GM19452 (cell line): ENCODE measurements at regions not wholly inside any gene's neighbourhood (a gene's known extent, or its start where the extent isn't known, plus 50 kb on each side); places are given as distances from the start of the nearest gene placed in this dataset.
A peak's percentile ranks its signal among the peaks of the same experiment; 100 is the strongest.

Experiments used
- ATAC-seq: cut with Tn5 transposase; IDR thresholded peaks from one replicate; pipeline ENCODE4 v1.9.1; 2021; ENCODE audit not compliant: unreplicated experiment

DNA sequence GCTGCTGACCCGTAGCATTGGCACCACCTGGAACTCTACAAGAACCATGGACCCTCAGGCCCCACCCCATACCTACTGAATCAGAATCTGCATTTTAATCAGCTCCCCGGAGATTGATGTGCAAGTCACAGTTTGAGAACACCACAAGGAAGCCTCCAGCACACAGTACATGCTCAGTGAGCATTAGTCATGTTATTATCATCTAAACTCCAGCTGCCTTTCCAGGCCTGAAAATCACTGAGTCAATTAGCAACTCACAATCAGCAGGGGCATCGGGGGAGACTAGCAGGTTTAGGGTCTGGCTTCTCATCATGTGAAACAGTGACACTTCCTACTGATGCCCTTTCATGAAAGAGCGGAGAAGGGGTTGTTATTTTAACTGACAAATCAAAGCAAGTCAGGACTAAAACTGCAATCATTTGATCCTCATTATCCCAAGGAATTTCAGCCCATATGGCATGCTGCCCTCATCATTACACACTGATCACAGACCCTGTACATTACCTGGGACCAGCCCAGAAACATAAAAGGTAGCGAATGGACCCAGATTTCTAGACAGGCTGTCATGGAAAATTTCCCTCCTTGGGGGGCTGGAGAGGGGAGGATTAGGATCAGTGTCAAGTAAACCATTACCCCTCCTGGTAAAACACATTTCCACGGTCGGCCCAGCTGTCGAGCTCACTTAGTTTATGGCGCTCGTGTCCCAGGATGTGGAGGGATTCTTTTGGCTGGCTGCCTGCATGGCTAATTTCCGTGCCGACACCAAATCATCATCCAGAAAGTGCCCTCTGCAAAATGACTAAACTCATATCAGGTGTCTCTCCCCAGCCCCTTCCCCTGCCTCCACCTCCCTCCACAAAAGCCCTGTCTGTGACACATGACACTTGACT is 122.8 kb downstream of the PRLHR start:
- ATAC-seq, result no peak

DNA sequence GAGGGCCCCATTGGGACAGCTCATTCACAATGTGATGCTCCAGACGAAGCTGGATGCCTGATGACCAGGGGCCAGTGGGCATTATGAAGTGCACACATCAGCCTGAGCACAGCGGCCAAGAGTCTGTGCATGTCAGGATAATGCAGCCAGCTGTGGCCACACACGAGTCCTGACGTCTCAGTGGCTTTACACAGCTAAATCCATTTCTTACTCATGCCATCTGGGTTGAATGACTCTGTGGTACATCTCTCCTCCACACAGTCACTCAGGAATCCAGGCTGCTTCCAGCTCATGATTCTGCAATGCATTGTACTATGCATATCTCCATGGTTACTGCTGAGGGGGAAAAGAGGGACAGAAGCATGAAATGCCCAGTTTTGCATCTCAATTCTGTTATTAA is 123.6 kb downstream of the PRLHR start:
- ATAC-seq, result no peak

DNA sequence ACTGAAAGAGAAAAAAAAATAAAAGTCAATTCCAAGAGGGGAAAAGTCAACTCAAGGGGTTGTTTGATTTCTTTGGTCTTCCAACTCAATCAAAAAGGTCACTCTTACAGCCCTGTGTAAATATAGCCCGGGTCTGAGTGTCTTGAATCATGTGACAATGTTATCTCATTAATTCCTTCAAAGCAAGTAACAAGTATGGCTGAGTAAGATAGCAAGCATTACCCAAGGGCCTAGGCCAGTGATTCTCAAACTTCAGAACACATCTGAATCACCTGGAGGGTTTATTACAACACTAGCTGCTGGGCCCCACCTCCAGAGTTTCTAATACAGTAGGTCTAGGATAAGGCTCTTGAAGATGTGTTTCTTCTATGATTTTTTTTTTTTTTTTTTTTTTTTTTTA is 125.0 kb downstream of the PRLHR start:
- no peak for ATAC-seq

DNA sequence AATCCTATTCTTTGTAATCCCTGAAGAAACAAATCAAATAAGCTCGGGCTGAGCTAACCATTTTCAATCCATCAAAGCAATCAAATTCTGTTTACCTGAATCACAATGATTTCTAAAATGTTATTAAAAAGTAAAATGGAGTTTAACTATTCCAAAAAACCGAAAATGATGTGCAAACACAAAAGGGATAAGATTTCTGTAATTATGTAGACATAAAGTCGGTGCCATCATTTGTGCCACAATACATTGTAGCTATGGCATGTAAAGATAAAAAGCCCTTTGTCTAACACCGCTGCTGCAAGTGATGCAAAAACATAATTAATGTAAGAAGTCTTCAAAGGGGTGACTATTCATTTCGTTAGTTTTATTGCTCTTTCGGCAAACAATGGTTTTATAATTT is 125.1 kb upstream of the FAM204A start:
- ATAC-seq, result no peak

DNA sequence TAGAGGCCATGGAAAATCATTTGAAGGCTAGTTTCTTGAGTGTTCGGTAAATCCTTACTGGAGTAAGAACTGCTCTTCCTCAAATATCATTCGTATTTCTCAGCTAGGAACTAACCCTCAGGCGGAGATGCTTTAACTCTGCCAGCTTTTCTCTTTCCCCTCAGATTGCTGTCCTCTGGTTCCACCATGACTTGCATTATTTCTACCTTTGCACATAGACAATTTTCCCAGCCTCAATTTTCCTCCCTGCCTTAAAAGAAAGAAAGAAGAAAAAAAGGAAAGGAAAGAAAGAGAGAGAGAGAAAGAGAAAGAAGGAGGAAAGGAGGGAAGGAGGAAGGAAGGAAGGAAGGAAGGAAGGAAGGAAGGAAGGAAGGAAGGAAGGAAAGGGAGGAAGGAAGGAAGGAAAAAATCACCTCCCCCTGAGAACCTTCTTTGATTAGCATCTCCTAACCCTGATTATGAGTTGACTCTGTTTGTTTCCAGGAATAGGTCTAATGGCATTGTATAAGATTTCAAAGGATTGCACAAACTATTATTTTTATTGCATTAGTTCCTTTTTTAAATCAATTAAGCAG is 123.3 kb upstream of the FAM204A start:
- no peak for ATAC-seq

DNA sequence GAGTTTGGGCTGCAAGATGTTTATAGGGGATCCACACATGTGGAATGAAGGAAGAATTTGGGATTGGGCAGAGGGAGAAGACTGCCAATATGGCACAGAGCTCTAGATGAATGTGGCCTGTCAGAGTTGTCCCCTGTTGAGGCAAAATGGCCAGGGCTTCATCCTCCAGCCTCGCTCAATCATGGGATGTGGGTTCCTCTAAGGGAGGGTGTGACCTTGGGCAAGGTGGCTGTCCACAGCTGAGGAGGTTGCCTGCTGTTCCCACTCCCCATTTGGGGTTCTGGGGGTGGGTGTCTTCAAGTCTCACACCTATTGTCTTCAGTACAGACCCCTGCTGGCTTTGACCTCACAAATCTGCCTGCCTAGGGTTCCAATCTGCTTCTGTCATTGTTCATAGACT is 121.6 kb upstream of the FAM204A start:
- ATAC-seq, result no peak

DNA sequence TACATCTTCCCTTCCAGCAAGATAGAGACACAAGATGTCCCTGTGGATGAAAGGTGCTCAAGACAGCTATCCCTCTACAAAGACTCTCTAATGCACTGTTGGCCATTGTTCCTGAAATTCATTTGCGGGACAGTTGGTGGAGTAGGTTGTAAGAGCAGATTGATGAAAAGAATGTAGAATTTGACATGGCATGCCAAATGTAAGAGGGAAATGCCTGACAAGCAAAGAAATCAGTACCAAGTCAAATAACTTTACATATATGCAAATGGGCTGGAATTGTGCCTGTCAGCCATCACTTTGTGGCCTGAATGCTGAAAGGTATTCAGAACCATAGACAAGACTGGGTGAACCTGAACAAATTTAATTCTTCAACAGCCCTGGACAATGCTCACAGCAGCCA is 120.3 kb upstream of the FAM204A start:
- ATAC-seq, result no peak

DNA sequence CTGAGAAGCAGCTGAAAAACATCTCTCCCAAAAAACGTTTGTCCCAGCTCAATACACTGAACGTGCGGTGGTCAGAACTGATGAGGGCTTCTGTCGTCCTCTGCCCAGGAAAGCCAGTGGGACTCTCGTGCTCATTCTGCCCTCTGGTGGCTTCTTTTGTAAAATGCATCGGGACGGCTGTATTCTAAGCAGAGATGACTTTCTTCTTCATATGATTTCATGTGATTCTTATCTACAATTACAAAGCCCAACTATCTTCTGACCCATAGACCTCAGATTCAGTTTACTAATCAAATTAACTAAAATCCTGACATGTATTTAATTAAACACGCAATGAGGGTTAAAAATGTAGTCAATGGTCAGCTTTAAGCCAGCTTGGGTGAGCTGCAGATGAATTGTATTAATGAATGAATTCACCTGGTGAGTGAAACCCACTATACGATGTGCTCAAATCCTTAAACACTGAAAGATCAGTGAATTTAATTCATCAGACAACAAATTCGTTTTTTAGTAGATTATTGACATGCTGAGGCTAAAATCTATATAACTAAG is 117.6 kb upstream of the FAM204A start:
- peak; percentile 78 for ATAC-seq

DNA sequence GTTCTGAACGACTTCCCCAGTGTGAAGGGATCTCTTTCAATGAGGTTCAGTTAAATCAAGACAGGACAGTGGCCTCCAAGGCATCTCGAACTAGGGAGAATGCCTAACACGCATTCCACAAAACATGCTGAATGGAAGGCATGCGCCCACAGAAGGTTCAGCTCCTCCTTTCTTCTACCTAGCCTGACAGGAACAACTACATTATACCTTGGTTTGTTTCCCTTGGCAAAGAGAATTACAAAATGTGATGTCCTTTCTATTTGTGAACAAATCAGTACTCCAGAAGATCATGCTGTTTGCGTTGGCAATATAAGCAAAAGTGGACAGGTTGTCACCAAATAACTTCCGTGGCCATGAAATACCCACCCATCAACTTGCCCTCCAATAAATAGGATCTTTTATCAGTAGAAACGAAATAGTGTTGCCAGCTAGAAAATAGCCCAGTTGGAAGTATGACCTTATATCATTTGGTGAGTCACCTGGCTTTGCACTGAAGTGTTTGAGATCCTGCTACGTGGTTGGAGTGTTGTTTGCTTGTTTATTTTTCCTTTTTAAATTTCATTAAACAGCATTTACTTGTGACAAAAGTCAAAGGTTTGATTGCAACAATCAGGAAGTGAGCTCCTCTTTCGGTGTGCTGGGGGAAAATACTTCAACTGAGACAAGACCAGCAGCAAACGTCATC is 117.0 kb upstream of the FAM204A start:
- ATAC-seq, result no peak

DNA sequence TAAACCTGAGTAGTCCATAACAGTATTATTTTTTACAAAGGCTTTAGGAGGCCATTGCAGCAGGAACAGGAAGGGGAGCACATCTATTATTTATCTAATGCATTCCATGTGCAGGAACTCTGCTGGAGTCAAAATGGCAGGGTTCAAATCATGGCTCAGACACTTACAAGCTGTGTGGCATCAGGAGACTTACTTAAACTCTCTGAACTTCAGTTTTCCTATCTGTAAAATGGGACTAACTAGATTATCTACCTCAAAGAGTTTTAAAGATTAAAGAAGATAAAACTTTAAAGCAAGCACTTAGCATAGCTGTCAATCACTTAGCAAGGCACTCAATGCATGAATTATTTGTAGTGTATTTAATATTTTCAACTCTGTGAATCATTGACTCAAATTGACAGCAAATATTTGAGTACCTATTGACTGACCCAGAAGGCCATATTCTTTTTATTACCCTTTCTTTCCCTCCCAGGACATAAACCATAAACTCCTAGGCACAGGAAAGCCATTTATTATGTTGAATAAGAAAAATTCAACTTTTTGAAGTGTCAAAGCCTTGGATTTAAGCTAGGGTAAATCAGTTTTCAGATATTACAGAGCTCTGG is 115.8 kb upstream of the FAM204A start:
- no peak for ATAC-seq

DNA sequence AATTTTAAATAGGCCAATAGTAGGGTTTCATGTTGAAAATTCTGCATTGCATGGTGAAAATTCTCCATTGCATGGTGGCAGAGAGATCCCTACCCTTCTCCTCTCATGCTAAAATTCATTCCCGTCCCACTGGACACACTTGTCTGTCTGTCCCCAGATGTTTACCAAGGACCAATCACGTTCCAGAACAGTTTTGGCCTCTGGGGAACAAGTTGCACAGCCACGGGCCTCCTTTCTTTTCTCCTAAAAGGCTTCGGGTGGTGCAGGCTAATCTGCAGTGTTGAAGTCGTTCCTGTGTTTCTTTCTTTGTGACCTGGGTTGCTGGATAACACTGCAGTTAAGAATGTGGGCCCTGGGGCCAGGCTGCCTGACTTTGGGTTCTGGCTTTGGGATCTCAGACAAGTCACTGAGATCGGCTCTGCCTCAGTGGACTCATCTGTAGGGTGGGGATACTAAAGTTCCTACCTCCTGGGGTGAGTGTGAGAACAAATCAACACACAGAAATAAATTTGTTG is 113.1 kb upstream of the FAM204A start:
- no peak for ATAC-seq

DNA sequence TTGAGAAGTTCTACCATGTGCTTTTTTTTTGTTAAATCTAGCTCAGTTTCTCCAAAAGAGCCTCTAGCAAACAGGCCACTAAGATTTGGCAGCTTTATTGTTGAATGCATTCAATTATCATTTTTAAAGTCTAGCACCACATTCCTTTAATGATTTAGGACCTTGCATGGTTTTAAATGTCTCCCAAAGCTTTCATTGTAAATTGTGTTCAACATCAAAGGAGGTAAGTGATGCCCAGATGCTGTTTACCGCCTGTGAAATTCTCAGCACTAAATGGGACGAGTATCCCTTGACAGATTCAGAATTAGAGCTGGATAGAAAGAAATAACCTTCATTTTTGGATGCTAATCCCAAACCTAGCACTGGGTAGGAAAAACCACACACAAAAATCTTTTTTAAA is 112.1 kb upstream of the FAM204A start:
- no peak for ATAC-seq

DNA sequence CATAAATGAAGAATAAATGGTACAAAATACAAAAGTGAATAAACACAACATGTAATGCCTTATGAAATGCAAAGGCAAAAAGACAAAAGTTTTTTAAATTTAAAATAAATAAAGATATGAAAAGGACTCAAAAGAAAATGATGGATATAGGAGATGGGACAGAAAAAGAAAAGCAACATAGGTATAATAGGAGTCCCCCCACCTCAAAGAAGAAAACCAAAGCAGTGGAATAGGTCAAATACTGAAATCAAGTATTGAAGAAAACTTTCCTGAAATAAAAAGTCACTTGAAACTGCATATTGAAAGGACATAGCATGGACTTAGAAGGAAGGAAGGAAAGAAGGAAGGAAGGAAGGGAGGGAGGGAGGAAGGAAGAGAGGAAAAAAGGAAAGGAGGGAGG is 110.0 kb upstream of the FAM204A start:
- no peak for ATAC-seq

DNA sequence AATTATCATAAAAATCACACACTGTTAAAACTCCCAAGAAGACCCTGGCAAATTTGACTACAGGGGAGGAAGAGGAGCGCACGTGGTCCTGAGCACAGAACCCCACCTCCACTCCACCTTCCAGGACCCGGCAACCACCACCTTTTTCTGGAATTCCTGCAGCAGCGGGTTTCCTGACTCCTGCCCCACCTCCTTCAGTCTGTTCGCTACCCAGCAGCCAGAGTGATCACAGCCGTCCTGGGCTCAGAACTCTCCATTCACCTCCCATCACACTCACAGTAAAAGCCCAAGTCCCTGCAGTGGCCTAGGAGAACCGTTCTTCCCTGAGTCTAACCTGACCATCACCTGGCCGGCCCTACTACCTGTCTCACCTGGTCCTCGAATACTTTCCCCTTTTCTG is 107.4 kb upstream of the FAM204A start:
- no peak for ATAC-seq

DNA sequence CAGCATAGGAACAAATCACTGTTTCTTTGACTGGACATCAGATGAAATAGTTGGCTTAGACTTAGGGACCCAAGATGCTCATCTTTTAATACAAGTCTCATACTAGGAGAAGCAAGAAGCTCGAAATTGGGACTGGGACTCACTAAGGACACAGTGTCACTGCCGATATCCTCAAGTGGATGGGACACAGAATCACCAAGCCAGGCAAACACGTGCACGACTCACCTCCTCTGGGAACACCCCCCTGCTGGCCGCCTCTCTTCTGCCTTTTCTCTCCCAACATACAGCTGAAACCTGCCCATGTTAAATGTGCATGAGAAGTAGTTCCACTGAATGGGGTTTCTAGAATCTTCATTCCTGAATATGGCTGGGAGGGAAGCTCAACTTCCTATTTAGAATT is 106.6 kb upstream of the FAM204A start:
- no peak for ATAC-seq

DNA sequence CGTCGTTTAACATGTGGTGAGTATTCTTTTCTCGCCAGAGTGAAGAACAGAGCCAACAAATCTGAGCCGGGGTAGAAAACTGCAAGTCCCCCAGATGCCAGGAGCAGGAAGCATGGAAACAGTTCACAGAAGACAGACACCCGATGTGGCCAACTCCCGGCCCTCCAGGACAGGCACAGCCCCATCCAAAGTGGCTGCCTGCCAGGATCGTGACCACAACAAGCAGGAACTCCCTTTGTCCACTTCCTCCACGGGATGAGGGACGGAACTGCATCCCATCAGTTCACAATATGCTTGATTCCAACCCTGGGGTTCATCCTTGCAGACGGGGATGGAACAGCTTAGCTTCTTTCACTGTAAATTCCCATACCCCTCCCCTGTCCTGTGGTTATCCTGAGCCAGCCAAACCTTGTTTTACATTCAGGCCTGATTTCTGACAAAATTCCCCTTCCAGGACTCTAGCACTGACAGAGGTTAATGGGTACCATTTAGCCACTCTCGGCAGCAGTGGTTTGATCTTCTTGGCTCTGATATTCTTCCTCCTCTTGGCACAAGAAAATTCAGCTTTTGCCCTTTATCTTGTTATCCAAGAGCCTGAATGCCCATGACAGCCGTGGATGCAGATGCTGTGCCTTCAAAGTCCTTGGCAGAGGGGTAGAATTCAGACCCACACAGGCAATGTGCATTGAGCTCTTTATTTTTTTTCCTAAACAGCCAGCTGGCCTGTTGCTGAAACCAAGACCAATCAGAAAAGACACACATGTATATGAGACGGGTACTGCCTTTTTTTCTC is 105.5 kb upstream of the FAM204A start:
- ATAC-seq, result no peak

DNA sequence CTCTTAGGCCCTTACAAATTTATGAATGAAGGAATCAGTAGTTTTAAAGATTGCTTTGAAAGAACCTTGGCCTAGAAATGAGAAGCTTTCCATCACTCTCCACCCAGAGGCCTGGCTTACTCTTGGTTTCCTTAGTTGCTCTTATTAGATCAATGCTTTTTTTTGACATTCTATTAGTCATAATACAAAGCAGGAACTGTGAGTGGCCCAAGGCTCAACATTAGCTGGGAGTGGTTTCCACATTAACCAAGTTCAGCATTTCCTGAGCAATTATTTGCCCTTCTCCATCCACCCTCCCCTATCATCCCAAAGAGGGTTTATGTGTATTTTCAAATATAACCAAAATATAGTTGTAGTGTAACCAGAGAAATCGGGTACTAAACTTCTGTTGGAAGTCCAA is 103.4 kb upstream of the FAM204A start:
- no peak for ATAC-seq

DNA sequence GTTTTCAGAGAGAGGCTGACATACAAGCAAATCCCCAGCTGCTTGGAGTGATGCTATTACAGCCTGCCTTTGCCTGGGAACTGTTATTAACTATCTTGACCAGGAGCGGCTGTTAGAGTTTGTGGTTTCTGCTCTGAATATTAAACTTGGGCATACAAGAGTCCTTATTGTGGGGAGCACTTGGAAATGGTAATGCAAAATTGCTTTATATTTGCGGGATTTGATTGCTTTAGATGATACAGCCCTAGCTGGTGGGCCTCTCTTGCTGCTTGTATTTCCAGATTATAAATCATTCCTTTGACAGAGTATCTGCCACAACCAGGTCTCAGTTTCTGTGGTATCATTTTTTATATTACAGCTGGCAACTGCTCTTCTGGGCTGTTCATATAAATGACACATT is 101.9 kb upstream of the FAM204A start:
- ATAC-seq, result no peak

DNA sequence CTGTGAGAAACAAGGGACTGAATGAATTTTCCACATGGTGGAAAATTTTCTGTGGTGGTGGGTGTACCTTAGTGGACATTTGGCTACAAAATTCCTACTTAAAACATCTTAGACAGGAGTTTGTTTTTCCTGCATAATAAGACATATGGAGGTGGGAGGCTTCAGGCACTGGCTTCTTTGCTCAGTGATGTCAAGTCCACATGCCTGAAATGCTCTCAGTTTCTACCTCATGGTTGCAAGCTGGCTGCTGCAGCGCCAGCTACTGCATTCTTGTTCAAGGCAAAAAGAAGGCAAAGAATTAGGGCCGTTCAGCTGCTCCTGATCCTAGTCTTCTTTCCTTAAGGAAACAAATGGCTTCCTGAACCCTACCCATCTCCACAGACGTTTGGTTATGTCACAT is 99.9 kb upstream of the FAM204A start:
- ATAC-seq, result no peak

DNA sequence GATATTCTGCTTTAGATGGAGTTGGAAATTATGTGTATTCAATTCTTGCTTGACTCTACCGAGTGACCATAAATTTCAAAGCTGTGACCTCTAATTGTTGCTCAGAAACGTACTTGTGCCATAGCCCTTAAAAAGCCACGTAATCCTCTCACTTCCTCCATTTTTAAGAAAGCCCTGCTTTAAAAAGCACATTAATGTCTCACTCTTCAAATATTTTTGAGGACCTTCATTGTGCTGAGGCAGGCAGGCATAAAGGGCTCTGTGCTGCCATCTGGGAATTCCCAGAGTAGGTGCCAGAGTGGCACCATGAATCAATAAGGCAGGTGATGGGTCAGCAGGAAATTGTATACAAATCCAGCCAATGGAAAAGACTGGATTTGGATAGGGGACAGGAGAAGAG is 97.7 kb upstream of the FAM204A start:
- no peak for ATAC-seq

DNA sequence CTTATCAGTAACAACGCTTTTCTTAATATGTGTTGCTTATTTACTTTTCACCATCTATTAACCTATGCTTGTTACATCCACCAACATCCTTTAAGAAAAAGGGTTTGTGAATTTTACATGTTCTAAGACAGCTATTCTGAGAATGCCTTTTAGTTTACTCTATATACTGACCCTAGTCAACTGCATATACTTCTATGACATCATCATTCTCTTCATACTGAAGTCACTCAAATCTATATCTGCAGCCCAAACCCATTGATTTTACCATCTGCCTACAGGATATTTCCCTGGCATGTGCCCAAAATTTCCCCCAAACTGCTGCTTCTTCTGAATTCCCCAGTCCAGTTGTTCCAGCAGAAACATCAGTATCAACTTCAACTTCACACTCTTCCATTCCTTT is 94.6 kb upstream of the FAM204A start:
- no peak for ATAC-seq
